Endothelial cell of umbilical vein (primary cell): ENCODE measurements at regions not wholly inside any gene's neighbourhood (a gene's known extent, or its start where the extent isn't known, plus 50 kb on each side); places are given as distances from the start of the nearest gene placed in this dataset.

ENCODE experiments used
- BruUV-seq: library from RNA; stranded (reverse); fragments of 400-500 nt; replicated peaks from 2 replicates; lab custom pipeline; 2021; lab: Mats Ljungman, UMichigan
- CTCF ChIA-PET: fragments of 300-600, 350-600 bp; sonication (Branson Sonifier 250); formaldehyde crosslinking; loops from one replicate; lab custom pipeline; 2021; ENCODE audit warnings: antibody characterized with exemption, inconsistent platforms; lab: Charles Lee
- POLR2A ChIA-PET: fragments of 300-600, 350-600 bp; sonication (Branson Sonifier 250); formaldehyde crosslinking; loops from one replicate; lab custom pipeline; 2021; ENCODE audit warnings: antibody characterized with exemption, inconsistent platforms; lab: Charles Lee
- DNase-seq: peaks from one replicate; pipeline ENCODE4 v3.0.0-alpha.2; 2011; ENCODE audit warnings: low read depth, low spot score
- FAIRE-seq: peaks from 2 replicates; lab custom pipeline; 2011; peaks lifted over from hg19 to GRCh38; lab: Jason Lieb, UNC
- H2AFZ ChIP-seq: 2 replicates; pipeline ENCODE4 v1.6.0; 2012; ENCODE audit warnings: low read depth, low read length, control low read depth, inconsistent platforms
- H3K27ac ChIP-seq: 2 replicates; pipeline ENCODE4 v1.5.1; 2011; ENCODE audit warnings: low read depth, mild to moderate bottlenecking, control low read depth, low read length, moderate library complexity; ENCODE audit not compliant: insufficient read depth
- H3K27me3 ChIP-seq, 2 experiments: 2 replicates each; pipeline versions ENCODE4 v1.6.0 to v1.6.1; 2011; ENCODE audit warnings: low read length in 2 of 2, mixed read lengths in 1 of 2; ENCODE audit not compliant: control insufficient read depth in 2 of 2, insufficient read depth in 2 of 2
- H3K36me3 ChIP-seq, 2 experiments: 2 replicates in 1 of 2; 3 replicates in 1 of 2; pipeline ENCODE4 v1.5.1; 2011; ENCODE audit warnings: low read length in 2 of 2, mild to moderate bottlenecking in 1 of 2, moderate library complexity in 1 of 2; ENCODE audit not compliant: control insufficient read depth in 2 of 2, insufficient read depth in 2 of 2; ENCODE audit errors: extremely low read depth in 1 of 2
- H3K4me1 ChIP-seq: 3 replicates; pipeline ENCODE4 v1.5.1; 2011; ENCODE audit warnings: mild to moderate bottlenecking, low read length; ENCODE audit not compliant: control insufficient read depth, insufficient read depth; ENCODE audit errors: extremely low read depth
- H3K4me2 ChIP-seq: 2 replicates; pipeline ENCODE4 v1.6.1; 2011; ENCODE audit warnings: low read length, control low read depth, mixed read lengths; ENCODE audit not compliant: insufficient read depth
- H3K4me3 ChIP-seq, 3 experiments: fragments of 200-600 bp in 1 of 3; sonication (generic), shearing (Covaris generic) in 1 of 3; replicated peaks in 1 of 3; 2 replicates each; pipeline ENCODE4 v1.5.1; 2011 to 2016; ENCODE audit warnings: control low read depth in 3 of 3, low read length in 3 of 3, mild to moderate bottlenecking in 2 of 3, inconsistent platforms in 1 of 3, low read depth in 1 of 3, moderate library complexity in 1 of 3; ENCODE audit not compliant: insufficient read depth in 1 of 3
- H3K79me2 ChIP-seq: 2 replicates; pipeline ENCODE4 v1.6.0; 2012; ENCODE audit warnings: low read length, inconsistent platforms; ENCODE audit not compliant: control insufficient read depth, insufficient read depth
- H3K9ac ChIP-seq: replicated peaks from 2 replicates; pipeline ENCODE3; 2011; ENCODE audit warnings: low read length, control low read depth; ENCODE audit not compliant: insufficient read depth; ENCODE audit errors: extremely low read depth
- H3K9me1 ChIP-seq: replicated peaks from 3 replicates; pipeline ENCODE4 v1.6.0; 2011; ENCODE audit warnings: mild to moderate bottlenecking, low read length; ENCODE audit not compliant: control insufficient read depth, insufficient read depth; ENCODE audit errors: extremely low read depth
- H3K9me3 ChIP-seq: replicated peaks from 2 replicates; pipeline ENCODE4 v1.5.1; 2012; ENCODE audit warnings: low read length, inconsistent platforms; ENCODE audit not compliant: control insufficient read depth, insufficient read depth
- H4K20me1 ChIP-seq: replicated peaks from 2 replicates; pipeline ENCODE3; 2011; ENCODE audit warnings: mild to moderate bottlenecking, low read length; ENCODE audit not compliant: control insufficient read depth, insufficient read depth; ENCODE audit errors: extremely low read depth
- CTCF ChIP-seq, 2 donors: IDR thresholded peaks; 1 replicate in 1 of 2; 2 replicates in 1 of 2; pipeline ENCODE4 v1.5.1; 2011; ENCODE audit warnings: low read length in 2 of 2, mild to moderate bottlenecking in 2 of 2, moderate library complexity in 2 of 2, control low read depth in 1 of 2, inconsistent platforms in 1 of 2, low read depth in 1 of 2; ENCODE audit not compliant: insufficient read depth in 1 of 2; ENCODE audit errors: extremely low read depth in 1 of 2
- EZH2 ChIP-seq: IDR thresholded peaks from 2 replicates; pipeline ENCODE4 v1.6.1; 2012; ENCODE audit warnings: borderline replicate concordance, low read depth, mild to moderate bottlenecking, moderate library complexity, low read length, inconsistent platforms; ENCODE audit not compliant: severe bottlenecking
- FOS ChIP-seq: IDR thresholded peaks from 2 replicates; pipeline ENCODE4 v1.6.1; 2011; ENCODE audit warnings: mild to moderate bottlenecking, low read length, moderate library complexity, borderline replicate concordance; ENCODE audit not compliant: insufficient read depth
- GATA2 ChIP-seq: IDR thresholded peaks from 2 replicates; pipeline ENCODE4 v1.7.0; 2011; ENCODE audit warnings: low read depth, mild to moderate bottlenecking, moderate library complexity, mixed read lengths, low read length; ENCODE audit not compliant: insufficient read length, insufficient read depth
- JUN ChIP-seq: IDR thresholded peaks from 2 replicates; pipeline ENCODE4 v1.6.1; 2011; ENCODE audit warnings: borderline replicate concordance, low read depth; ENCODE audit not compliant: insufficient read length, insufficient read depth
- MYC ChIP-seq: IDR thresholded peaks from one replicate; pipeline ENCODE4 v1.6.1; 2011; ENCODE audit warnings: mild to moderate bottlenecking, low read depth, low read length
- POLR2A ChIP-seq: IDR thresholded peaks from 2 replicates; pipeline ENCODE4 v1.6.1; 2012; ENCODE audit warnings: low read depth, mild to moderate bottlenecking, control low read depth, low read length
- POLR2AphosphoS5 ChIP-seq: IDR thresholded peaks from 2 replicates; pipeline ENCODE4 v1.6.1; 2012; ENCODE audit warnings: low read depth, mild to moderate bottlenecking, control low read depth, low read length, moderate library complexity; ENCODE audit not compliant: insufficient read depth
- dilution Hi-C: fragments of 300-500 bp; cut with MboI; formaldehyde crosslinking; loops from one replicate; pipeline ENCODE4 v1.15.0; 2019; ENCODE audit warnings: low sequenced_read_pairs; ENCODE audit not compliant: extremely low pct_ligation_motif_present
- intact Hi-C: fragments of 100-400 bp; cut with micrococcal nuclease; formaldehyde crosslinking; loops from one replicate; pipeline ENCODE4 v1.10.0; 2022
- TF ChIP-seq, protein P1 (sequence below): IDR thresholded peaks from 2 replicates; pipeline ENCODE4 v1.6.1; 2011; ENCODE audit not compliant: insufficient read depth, insufficient read length

DNA sequence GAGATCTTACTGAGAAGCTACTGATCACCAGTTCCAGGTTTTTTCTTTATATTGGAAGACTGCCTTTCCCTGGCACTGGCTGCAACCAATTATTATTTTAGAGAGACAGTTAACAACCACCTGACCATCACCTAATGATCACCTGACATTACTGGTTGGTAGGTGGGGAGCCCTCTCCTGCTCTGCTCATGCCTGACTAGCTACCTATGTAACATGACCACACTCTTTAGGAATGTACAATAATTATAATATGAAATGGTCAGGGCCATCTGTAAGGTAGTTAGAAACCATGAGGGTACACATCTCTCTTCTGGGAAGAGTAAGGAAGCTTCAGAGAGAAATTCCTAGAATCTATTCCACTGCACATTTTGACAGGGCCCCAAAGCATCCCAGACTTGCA lies 59.0 kb upstream of the SCEL start:
- no peak for FAIRE-seq
- Histone ChIP-seq H3K27me3 (peaks cover 6 to 12% of the 10 kb centered on the region in 2 experiments), H3K4me1 (peaks cover 3% of the 10 kb centered on the region), H3K9me3 (no peaks in the 10 kb centered on the region), H4K20me1 (no peaks in the 10 kb centered on the region), H3K79me2 (no peaks in the 10 kb centered on the region), H3K27ac (no peak overlapping the region), H3K9me1 (no peaks in the 10 kb centered on the region), H3K9ac (no peak overlapping the region), H3K4me2 (no peak overlapping the region), H3K36me3 (no peaks in the 10 kb centered on the region), H2AFZ (no peak overlapping the region), H3K4me3 (no peak overlapping the region)
- POLR2A ChIA-PET = no interaction called here
- BruUV-seq = no TSS peak
- dilution Hi-C loops = no loop called here
- no peak for DNase-seq
- intact Hi-C loops = loop anchor here (5.0 to 10.0 kb wide), 3 partner anchors 199 to 362 kb away; no protein-coding TSS in a partner anchor
- CTCF ChIA-PET = interaction anchor here (0.7 to 7.8 kb wide), 4 partner anchors 16 to 148 kb away, joined by 3 to 76 read pairs (median 16); no protein-coding TSS in a partner anchor
- TF ChIP-seq POLR2A (no peak), GATA2 (no peak), FOS (no peak), POLR2AphosphoS5 (no peak), EZH2 (no peak), CTCF (IDR thresholded peaks at IDR 0.05; ENCODE audit: extremely low read depth in 1 of 2, insufficient read depth in 1 of 2, low read depth in 1 of 2, low read length in 2 of 2) (no peak), MYC (no peak), JUN (no peak)
- TF ChIP-seq, protein P1, sequence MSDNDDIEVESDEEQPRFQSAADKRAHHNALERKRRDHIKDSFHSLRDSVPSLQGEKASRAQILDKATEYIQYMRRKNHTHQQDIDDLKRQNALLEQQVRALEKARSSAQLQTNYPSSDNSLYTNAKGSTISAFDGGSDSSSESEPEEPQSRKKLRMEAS = no peak
